ENCODE measurements at regions not wholly inside any gene's neighbourhood (a gene's known extent, or its start where the extent isn't known, plus 50 kb on each side); places are given as distances from the start of the nearest gene placed in this dataset.

GRCh38 chr2:237268004-237268708, 145.8 kb downstream of the COL6A3 start:
- DNase-seq (ENCODE audit: low read depth in 1 of 2, low spot score in 1 of 2), result no peak

- DNase-seq (ENCODE audit: low read depth in 1 of 2, low spot score in 1 of 2), result no peak
Measured at GRCh38 chr2:237269138-237269875, 144.7 kb downstream of the COL6A3 start.

- no peak for DNase-seq (ENCODE audit: low read depth in 1 of 2, low spot score in 1 of 2)
Measured at GRCh38 chr2:237270520-237270919, 143.4 kb downstream of the COL6A3 start.

- DNase-seq (ENCODE audit: low read depth in 1 of 2, low spot score in 1 of 2), result no peak
Measured at GRCh38 chr2:237271698-237272652, 142.0 kb downstream of the COL6A3 start.
